22Rv1 (cell line): ENCODE measurements at regions not wholly inside any gene's neighbourhood (a gene's known extent, or its start where the extent isn't known, plus 50 kb on each side); places are given as distances from the start of the nearest gene placed in this dataset.

ENCODE experiments used
- ZFX ChIP-seq: fragments of 450-650 bp; IDR thresholded peaks from 2 replicates; pipeline ENCODE4 v1.6.1; 2017; ENCODE audit warnings: antibody characterized with exemption, borderline replicate concordance
- TF ChIP-seq, protein P1 (sequence below): fragments of 450-650 bp; IDR thresholded peaks from 2 replicates; pipeline ENCODE4 v1.5.1; 2017; ENCODE audit warnings: mild to moderate bottlenecking

DNA sequence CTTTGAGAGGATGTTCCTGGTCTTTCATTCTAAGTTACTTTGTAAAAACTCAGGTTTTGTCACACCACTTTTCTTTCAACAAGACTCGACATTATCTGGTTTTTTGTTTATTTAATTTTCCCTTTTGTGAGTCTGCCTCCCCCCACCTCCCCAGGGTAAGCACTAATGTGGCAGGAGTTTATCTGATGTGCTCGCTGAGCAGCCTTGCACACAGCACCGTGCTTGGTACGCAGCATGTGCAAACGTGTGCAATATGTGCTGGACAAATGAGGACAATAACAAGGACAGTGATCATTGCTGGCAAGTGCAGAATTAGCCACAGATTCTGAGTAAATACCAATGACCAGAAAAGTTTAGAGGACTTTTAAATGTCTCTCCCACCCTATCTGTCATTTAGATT, 391.4 kb downstream of the IRS2 start:
- TF ChIP-seq, protein P1, sequence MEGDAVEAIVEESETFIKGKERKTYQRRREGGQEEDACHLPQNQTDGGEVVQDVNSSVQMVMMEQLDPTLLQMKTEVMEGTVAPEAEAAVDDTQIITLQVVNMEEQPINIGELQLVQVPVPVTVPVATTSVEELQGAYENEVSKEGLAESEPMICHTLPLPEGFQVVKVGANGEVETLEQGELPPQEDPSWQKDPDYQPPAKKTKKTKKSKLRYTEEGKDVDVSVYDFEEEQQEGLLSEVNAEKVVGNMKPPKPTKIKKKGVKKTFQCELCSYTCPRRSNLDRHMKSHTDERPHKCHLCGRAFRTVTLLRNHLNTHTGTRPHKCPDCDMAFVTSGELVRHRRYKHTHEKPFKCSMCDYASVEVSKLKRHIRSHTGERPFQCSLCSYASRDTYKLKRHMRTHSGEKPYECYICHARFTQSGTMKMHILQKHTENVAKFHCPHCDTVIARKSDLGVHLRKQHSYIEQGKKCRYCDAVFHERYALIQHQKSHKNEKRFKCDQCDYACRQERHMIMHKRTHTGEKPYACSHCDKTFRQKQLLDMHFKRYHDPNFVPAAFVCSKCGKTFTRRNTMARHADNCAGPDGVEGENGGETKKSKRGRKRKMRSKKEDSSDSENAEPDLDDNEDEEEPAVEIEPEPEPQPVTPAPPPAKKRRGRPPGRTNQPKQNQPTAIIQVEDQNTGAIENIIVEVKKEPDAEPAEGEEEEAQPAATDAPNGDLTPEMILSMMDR = no peak
- no peak for TF ChIP-seq ZFX
